GM19328 (cell line): ENCODE measurements at regions not wholly inside any gene's neighbourhood (a gene's known extent, or its start where the extent isn't known, plus 50 kb on each side); places are given as distances from the start of the nearest gene placed in this dataset.

Source experiments
- ATAC-seq: cut with Tn5 transposase; IDR thresholded peaks from one replicate; pipeline ENCODE4 v1.9.1; 2021; ENCODE audit warnings: mild to moderate bottlenecking, moderate library complexity; ENCODE audit not compliant: unreplicated experiment

DNA sequence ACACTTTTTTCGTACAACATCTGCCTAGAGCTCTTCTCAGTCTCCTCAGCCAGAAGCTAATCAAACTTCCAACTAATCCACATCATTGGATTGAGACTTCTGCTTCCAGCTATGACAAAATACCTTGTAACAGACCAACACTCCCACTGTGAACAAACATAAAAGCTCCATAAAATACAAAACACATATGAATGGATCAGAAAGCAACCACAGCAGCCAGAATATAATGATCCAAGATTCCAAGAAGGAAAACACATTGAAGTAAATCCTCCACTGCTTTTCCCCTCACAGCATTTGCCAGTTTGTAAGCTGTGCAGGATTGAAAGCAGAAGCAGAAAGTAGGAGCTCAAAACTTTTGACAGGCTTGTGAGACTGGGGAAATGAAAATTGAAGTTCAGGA lies 863.2 kb downstream of the TUSC7 start:
- no peak for ATAC-seq

DNA sequence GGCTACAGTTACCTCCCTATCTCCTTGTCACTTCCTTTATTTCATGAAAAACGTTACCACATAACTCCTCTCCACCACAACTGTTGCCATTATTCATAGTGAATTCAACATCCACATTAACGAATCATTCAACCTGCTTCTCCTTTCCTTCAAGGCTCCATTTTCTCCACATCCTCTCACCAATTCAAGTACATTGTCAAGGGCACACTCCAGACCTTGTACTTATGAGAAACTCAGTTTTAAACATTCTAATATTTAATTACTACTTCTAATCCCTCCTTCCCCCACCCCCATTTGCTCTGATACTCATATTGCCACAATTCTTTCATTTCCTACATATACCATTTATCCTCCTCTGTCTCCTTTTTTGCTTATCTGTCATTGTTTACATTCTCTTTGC lies 871.2 kb downstream of the TUSC7 start:
- no peak for ATAC-seq

DNA sequence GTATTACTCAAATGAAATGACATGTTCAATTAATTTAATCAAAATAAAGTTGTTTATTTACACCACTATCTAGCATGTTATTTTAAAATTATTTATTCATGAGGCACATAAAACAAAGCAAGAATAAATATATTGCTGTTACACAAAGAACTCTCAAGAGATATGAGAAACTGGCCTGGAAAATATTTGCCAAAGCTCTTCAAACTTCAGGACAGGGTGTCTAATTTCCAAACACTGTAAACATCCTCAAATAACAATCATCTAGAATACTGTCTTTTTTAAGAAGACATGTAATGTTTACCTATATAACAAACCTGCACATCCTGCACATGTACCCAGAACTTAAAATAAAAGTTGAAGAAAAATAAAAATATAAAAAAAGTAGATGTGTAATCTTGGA lies 876.6 kb downstream of the TUSC7 start:
- no peak for ATAC-seq

DNA sequence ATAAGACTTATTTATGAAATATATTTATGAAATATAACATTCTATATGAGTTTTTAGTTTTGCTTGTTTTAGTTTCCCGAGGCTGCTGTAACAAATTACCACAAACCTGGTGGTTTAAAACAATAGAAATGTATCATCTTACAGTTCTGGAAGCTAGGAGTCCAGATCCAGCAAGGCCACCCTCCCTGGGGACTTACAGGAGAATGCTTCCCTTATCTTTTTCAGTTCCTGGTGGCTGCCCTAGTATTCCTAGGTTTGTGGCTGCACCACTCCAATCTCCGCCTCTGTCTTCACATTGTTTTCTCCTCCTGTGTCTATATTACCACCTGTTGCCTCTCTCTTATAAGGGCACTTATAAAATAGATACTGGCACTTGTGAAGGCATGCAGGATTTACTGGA lies 877.8 kb downstream of the TUSC7 start:
- no peak for ATAC-seq

DNA sequence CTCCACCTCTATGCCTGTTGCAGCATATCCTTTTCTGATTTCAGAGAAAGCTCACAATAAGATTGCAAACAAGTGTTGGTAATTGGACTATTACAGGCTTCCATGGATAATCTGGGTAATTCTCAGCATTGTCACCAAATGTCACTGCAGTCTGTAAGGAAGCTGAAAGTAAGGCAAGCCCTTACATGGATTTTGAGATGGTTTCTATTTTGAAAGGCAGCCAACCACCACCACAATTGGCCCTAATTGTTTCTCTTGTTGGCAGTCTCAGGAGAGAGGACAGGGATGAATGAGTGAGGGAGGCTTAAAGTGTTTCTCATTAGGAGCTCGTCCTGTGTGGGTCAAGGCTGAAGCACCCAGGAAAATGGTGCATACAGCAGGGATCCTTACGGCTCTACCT lies 879.9 kb downstream of the TUSC7 start:
- no peak for ATAC-seq

DNA sequence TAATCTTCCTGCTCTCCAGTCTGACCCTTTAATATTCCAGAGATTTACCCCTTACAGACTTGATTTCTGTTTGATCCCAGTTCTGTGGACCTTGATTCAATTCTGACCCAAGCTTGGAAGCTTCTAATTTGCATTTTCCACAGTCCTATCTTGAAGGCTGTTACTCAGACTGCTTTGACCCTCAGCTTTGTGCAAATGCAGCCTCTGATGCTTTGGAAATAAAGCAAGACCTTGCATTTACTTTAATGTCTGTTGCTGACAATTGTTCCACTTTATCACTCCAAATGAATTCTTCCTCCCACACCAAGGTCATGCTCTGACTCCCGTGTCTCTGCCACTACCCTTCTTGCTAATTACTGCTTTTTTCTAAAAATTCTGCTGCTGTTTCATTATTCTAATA lies 886.0 kb downstream of the TUSC7 start:
- ATAC-seq, result no peak

DNA sequence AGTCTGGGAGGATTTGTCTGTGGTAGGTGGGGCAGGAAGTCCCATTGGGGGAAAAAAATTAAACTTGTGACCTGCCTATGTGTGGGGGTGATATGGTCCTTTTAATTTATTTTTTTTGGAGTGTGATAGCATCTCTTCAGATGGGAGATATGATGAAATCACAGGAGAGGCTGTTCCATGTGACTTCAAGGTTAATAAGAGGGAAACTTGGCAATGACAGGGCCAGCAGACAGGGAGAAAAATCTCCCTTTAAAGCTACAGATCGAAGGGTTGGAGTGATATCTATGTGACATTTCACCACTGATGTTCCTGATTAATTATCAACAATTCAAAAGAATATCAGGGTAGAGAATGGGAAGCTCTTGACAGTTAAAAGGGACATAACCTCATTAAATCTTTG lies 886.9 kb downstream of the TUSC7 start:
- ATAC-seq, result no peak

DNA sequence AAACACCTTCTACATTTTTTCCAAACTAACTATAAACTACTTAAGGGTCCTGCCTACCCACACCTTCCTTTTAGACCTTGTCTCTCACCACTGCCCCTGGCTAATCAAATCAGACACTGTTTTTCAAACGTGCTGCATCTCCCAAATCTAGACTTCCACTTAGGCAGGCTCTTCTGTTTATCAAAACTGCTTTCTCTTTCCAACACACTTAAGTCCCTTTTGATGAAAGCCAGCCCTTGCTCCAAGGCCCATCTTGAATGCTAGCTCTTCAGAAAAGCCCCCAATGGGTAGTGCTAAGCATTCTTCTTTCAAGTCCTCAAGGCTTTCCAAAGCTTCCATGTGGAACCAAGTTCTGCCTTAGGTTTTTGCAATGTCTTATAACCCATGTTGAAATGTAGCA lies 888.3 kb downstream of the TUSC7 start:
- ATAC-seq, result no peak

DNA sequence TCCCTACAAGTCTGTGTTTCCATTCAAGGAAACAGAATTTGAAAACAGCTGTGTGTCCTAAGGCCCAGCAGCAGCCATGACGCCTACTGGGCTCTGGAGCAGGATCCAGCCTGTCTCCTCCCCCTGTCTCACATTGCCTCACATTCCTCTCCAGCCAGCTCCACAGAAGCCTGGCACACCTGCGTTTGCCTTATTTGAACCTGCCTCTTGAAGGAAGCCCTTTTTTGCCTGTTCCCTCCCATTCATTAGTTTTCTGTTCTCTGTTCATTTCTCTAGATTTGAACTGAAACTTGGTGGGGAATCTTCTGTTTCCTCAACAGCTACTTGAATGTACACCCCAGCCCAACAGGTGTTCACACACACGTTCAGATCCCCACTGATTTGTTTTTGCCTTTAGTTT lies 890.5 kb downstream of the TUSC7 start:
- peak; percentile 50 for ATAC-seq

DNA sequence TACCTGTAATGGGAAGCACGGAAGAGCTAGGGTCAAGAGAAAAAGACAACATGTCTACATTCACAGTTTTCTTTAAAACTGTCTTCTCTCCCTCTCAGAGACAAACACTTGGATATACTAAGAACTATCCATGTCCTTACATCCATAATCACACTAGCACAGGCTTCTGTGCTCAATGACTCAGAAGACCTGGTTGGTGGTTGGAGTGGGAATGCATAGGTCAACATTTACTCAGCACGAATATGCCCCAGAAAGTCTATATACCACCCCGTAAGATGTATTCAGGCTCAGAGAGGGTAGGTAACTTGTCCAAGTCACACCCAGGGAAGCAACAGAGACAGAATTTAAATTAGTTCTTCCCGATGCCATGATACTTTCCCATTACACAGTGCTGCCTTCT lies 891.1 kb downstream of the TUSC7 start:
- no peak for ATAC-seq

DNA sequence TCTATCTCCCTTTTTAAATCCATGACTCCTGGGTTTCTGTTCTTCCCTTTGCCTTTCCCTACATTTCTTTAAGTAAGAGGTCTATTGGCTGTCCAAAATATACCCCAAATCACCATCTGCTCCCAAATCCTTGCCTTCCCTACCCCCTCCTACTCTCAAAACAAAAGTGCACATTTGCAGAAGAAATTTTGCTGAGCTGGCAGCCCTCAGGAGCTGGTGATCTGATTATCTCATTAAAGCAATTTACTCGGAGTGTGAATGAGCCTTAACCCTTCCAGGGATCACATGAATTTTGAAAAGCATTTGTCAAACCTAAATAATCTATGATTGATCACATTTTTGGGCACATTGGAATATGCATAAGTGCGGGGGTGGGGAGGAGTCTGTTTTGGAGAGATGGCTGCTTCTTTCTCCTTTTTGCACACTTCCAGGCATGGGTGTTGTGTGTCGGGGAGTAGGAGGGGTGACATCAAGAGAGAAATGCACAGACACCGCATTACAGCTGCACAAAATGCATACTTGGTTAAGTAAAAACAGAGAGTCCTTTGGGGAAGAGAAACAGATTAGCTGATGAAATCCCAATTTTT lies 892.6 kb downstream of the TUSC7 start:
- no peak for ATAC-seq

DNA sequence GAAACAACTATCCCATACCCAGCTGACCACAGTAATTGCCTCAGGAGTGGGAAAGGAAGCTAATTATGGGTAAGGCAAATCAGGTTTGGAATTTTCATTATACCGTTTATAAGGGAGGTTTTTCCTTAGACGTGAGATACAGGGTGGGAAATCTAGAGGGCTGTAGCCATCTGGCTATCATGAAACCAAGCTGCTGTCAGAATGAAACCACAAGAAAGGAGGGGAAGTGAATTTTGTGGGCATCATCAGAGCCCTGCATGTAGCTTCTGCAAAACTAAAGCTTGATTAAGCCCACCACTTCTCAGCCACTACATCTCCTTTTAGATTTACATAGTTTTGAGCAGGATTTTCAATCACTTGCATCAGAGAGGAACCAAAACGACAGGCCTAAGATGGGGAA lies 893.5 kb downstream of the TUSC7 start:
- ATAC-seq, result peak; percentile 62

DNA sequence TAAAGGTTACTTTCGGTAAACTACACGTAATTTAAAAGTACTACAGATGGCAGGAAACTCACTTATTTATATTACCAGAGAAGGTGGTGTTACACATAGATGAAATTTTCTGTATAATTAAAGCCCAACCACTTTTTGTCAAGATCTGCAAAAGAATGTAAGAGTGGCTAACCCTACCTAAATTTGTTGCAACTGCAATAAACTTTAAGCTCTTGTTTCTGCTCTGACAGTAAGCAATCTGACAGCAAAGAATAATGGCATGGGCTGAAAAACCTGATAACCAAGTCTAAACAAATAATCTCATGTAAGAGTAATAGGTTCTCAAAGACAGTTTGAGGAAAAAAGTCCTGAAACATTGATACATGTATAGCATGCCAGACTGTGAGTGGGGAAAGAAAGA lies 897.3 kb downstream of the TUSC7 start:
- ATAC-seq, result no peak

DNA sequence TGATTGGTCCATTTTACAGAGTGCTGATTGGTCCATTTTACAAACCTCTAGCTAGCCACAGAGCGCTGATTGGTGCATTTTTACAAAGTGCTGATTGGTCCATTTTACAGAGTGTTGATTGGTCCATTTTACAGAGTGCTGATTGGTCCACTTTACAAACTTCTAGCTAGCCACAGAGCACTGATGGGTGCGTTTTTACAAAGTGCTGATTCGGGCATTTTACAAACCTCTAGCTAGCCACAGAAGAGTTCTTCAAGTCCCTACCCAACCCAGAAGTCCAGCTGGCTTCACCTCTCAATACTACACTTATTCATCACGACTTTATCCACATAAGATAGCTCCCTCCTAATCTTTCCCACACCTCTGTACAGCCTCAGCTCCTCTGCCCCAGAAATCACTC lies 899.8 kb downstream of the TUSC7 start:
- no peak for ATAC-seq

DNA sequence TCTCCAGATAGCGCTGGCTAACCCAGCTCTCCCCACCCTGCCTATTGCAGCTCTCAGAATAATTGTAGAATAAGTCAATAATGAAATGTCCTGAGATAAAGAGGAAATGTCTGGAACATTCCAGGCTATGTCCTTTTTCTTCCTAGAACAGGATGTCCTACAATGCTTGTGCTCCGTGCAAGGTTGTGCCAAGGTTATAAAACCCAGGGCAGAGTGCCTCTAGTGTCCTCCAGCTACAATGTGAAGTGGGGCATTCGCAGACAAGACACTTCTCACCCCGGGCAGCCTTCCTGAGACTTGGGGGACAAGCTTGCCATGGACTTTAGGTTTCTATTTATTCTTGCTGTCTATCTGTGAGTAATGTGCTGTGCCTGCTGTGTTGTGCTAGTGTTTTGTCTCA lies 900.6 kb downstream of the TUSC7 start:
- ATAC-seq, result no peak

DNA sequence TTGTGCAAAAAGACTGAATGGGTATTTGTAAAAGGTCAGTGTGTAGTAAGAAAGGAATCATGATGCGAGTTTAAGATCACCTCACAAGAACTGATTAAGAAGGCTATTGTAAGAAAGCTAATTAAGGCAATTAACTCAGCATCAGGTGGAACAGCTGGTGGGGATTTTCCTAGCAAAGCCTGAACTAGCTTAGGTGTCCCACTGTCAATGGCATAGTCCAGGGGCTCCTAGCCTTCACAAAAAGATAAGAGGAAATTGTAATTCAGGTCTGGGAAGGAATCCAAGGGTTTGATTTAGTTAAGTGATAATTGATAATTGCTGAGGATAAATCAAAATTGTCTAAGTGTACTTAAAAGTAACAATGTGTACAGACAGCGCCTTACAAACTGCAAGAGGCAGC lies 901.6 kb downstream of the TUSC7 start:
- ATAC-seq, result no peak

DNA sequence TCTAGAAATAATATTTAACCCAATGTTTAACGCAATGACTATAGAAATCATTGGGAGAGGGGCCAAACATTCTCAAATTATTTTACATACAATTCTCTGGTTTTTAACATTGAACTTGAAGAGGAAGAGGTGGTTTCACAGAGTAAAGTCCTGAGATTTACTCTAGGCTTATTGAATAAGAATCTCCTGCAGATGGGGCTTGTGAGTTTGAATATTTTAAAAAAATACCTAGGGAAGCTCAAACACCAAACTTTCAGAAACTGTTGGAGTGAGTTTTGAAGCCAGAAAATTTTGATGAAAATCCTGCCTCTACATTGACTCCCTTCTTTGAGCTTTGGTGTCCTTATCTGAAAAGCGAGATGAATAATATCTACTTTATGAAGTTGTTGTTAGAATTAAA lies 906.6 kb downstream of the TUSC7 start:
- ATAC-seq, result no peak

DNA sequence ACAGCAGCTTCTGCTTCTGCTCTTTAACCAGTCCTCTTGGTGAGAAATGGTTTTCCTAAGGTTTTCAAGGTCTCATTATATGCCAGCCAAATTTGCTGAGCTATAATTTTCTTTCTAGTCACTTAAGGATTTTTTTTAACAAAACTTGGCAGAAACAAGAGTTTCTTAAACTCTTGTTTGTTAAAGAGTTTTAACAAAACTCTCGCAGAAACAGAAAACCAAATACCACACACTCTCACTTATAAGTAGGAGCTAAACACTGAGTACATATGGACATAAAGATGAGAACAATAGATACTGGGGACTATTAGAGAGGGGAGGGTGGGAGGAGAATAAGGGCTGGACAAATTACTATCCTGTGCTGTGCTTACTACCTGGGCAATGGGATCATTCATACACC lies 908.3 kb downstream of the TUSC7 start:
- ATAC-seq, result no peak

DNA sequence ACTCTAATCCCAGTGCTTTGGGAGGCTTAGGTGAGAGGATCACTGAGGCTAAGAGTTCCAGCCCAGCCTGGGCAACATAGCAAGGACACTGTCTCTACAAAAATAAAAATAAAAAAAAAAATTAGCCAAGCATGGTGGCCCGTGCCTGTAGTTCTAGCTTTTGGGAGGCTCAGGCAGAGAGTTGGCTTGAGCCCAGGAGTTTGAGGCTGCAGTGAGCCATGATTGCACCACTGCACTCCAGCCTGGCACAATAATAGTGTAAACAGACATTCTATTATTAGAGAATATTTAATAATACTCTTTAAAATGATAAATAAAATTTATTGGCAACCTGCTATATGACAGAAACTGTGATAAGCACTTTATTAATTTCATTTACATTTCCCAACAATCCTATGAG lies 908.9 kb downstream of the TUSC7 start:
- no peak for ATAC-seq

DNA sequence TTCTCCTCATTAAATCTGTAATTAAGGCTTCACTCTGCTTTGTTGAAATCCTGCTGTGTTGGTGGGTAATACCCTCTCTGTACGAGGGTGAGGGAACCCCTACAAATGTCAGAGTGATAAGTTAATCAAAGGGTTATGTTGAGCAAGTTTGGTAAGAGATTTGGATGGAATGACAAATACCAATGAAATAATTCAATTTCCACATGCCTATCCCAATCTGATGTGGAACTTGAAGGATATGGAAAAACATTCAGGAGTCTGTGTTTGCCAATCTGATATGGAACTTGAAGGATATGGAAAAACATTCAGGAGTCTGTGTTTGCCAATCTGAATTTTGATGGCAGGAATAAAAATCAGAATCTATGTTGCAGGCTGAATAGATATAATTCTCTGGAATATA lies 910.2 kb downstream of the TUSC7 start:
- ATAC-seq, result no peak

DNA sequence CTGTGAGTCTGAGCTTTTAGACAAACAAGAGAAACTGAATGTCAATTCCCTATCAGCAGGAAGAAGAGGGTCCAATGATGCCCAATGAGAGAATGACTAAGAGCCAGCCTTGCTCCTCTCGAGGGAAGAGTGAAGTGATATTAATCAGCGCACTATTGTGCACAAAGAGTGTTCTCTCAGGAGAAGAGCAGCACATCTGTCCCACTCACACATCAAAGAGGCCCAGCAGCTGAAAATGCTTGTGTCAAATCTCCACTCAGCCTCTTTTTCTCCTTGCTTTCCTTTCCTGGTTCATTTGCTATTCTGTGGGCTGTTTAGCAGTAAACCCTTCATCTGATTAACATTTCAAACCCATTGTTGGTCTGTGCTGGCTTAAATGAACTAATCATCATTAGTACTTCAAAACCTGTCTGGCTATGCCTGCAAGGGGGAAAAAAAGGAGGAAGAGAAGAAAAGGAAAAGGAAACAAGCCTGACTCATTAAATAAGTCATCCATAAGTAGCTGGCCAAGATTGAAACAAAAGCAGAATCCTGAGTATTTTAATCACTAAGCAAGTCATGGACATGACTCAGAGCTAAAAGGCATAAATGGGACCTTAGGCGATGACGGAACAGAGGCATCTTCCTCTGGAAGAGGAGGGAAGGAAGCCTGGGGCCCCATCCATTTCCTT lies 912.7 kb downstream of the TUSC7 start:
- ATAC-seq, result no peak

DNA sequence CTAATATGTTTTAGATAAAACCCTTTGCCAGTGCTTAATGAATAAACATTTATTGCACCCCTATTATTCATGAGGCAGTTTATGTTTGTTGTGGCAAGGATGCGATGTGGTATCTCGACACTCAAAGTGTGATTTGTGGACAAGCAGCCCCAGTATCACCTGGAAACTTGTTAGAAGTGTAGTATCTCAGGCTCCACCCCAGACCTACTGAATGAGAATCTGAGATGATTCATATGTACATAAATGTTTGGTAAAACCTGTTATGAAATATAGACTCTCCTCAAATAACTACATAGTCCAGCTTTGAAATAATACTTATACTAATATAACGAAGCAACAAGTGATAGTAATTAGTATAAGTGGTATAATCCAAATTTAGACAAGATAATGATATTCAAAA lies 914.8 kb downstream of the TUSC7 start:
- no peak for ATAC-seq

DNA sequence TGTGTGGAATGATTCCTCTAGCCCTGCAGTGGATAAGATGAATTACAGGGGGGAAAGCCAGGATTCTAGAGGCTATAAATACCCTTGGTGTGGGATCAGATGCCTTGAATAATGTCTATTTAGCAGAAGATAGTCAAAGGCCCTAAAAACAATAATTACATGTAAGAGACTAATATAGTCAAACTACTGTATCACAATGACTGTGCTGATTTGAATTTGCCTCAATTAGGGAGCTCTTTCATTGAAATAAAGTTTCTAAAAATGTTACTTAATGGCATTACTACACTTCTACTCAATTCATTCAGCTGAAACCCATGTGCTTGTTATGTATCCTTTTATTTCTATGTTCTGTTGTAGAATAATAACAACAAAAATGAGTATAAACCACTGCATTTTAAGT lies 915.6 kb downstream of the TUSC7 start:
- no peak for ATAC-seq
